ENCODE measurements at regions not wholly inside any gene's neighbourhood (a gene's known extent, or its start where the extent isn't known, plus 50 kb on each side); places are given as distances from the start of the nearest gene placed in this dataset.
"Not testable (repeated sequence)": the region's sequence is repeated elsewhere in the genome, so short reads cannot be mapped to it uniquely, and the experiment has no call there.

- peak; percentile 36 for DNase-seq (ENCODE audit: low read depth)
Measured at GRCh38 chr7:116340943-116341907, 130.9 kb downstream of the TES start.

- DNase-seq (ENCODE audit: low read depth) = no peak
Measured at GRCh38 chr7:116342125-116342524, 131.8 kb downstream of the TES start.

DNA sequence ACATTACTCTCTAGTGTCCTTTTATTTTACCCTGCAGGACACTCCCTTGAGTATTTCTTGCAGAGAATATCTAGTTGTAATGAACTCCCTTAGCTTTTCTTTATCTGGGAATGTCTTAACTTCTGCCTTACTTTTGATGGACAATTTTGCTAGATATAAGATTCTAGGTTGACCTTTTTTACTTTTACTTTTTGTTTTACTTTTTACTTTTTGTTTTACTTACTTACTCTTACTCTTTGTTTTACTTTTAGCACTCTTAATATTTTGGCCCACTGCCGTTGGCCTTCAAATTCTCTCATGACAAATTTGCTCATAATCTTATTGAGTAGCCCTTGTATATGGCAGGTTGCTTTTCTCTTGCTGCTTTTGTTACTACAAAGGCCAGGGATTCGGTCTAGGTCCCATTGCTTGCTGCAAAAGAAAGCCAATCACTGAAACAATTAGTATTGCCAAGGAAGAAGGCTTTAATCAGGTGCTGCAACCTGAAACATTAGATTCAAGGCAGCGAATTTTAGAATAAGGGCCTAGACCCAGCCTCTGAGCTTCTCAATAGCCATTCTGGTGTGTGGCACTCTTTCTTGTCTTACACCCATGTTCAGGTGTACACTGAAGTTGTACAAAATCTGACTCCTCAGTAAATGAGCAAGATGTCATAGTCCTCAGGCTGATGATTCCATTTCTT, 137.0 kb downstream of the TES start:
- no peak for DNase-seq (ENCODE audit: low read depth)

- DNase-seq (ENCODE audit: low read depth) = no peak
Measured at GRCh38 chr7:116348346-116348745, 138.0 kb downstream of the TES start.

DNA sequence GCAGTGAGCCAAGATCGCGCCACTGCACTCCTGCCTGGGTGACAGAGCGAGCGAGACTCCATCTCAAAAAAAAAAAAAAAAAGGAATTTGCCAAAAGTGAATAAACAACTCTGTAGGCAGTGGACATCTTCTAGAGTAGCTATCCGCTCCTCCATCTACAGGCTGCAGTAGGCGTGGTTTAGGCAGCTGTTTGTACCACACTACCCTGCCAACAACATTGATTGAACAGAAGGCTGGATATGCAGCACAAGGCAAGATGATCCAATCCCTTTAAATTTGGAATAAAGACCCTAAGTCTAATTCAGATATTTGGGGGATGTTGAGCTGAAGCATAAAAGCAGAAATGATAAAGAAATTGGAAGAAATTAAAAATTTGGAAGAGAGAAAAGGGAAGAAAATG, 141.6 kb downstream of the TES start:
- DNase-seq (ENCODE audit: low read depth) = no peak

DNA sequence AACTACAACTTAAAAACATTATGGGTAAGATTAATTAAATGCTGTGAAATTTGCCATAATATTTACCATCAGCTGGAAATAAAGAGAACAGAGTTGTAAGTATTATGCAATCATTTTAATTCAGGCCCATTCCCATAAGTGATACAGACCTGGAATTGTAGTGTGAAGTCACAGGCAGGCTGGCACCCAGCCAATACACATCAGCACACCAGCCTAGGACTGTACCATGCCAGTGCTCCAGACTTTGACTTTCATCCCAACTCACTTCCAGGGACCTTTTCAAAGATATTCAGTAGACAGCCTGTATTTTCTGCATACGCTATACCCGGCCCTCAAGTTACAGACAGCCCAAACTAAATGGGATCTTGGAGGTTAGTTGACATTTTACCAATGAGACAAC, 143.3 kb downstream of the TES start:
- peak; percentile 68 for DNase-seq (ENCODE audit: low read depth)

DNA sequence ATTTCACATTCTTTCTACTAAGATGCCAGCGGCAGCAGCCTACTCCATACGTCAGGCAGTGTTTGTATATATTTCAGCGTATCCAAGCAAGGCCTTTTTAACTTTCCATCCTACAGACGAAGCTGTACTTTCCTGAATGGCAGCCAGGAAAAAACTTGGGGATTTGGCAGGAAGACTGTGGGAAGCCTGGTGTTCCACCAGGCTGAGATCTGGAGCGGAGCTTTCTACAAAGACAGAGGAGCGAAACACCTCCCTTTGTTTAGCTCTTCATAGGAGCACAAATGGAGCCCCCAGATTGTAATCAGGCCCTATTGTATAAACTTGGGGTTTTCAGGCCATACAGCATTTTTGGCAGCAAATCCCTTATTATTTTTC, 143.8 kb downstream of the TES start:
- DNase-seq (ENCODE audit: low read depth) = peak; percentile 68

GRCh38 chr7:116354546-116355423, 144.4 kb downstream of the TES start:
- DNase-seq (ENCODE audit: low read depth) = peak; percentile 99

DNA sequence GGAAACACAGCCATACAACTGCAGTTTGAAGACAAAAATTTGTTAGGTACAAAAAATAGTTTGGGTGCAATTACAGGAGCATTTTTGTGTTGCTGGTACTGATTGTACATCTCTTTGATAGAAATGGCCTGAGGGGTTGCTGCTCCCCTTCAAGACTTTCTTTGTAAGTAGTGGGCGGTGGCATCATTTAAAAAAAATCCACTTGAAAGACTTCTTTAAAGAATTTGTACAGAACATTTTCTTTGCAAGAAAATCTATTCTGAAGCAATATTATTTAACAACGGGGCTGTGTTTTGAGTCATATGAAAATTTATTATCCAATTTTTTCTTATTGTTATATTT, 144.1 kb upstream of the CAV2 start:
- DNase-seq (ENCODE audit: low read depth) = no peak

GRCh38 chr7:116356333-116356965, 143.1 kb upstream of the CAV2 start:
- DNase-seq (ENCODE audit: low read depth) = no peak

DNA sequence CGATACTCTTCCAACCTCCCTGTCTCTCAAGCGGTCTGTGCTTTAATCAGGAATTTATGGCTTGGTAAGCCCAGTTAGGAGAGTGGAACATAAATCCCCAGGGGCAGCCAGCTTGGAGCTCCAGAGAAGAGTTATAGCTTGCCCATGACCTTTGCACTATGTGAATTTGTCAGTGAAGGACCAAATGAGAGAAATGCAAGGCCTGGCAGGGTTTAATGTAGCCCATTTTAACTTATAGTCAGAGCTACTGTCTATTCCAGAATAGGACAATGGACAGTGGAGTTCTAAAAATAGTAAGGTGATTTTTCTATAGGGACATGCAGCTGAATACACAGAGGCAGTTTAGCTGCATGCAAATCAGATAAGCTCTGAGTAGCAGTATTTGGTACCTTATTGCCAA, 142.6 kb upstream of the CAV2 start:
- DNase-seq (ENCODE audit: low read depth) = peak; percentile 13

- peak; percentile 71 for DNase-seq (ENCODE audit: low read depth)
Measured at GRCh38 chr7:116357781-116358670, 141.5 kb upstream of the CAV2 start.

GRCh38 chr7:116361767-116362166, 137.8 kb upstream of the CAV2 start:
- DNase-seq (ENCODE audit: low read depth) = no peak

- no peak for DNase-seq (ENCODE audit: low read depth)
Measured at GRCh38 chr7:116363637-116364432, 135.7 kb upstream of the CAV2 start.

GRCh38 chr7:116364469-116364868, 135.1 kb upstream of the CAV2 start:
- DNase-seq (ENCODE audit: low read depth) = no peak

DNA sequence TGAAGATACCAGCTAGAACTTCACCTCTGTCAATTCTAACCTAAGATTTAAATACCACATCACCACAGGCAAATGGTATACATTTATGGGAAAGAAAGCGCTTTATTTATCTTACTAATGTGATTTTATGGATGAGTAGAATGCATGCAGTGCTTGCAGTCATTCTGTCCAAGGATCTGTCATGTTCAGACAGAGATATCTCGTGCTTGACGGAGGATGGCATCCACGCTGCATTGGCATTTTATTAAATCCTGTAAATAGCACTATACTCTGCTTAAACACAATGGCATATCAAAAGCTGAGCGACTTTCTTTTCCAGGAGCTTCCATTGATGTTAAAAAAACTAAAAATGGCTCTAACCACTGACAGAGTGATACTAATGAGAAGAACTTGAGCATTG, 133.7 kb upstream of the CAV2 start:
- DNase-seq (ENCODE audit: low read depth) = no peak

- DNase-seq (ENCODE audit: low read depth) = no peak
Measured at GRCh38 chr7:116367171-116367813, 132.2 kb upstream of the CAV2 start.

GRCh38 chr7:116368965-116369364, 130.6 kb upstream of the CAV2 start:
- DNase-seq (ENCODE audit: low read depth) = no peak

- not testable (repeated sequence) for DNase-seq (ENCODE audit: low read depth)
Measured at GRCh38 chr7:116371536-116371935, 128.0 kb upstream of the CAV2 start.
